Suprapubic skin (tissue), 4 donors: ENCODE measurements at regions not wholly inside any gene's neighbourhood (a gene's known extent, or its start where the extent isn't known, plus 50 kb on each side); places are given as distances from the start of the nearest gene placed in this dataset.

Experiments used
- EP300 ChIP-seq: sonication (generic); formaldehyde crosslinking; IDR thresholded peaks from one replicate; pipeline ENCODE4 v1.6.1; 2017; ENCODE audit warnings: antibody characterized with exemption
- POLR2A ChIP-seq, 2 donors: fragments of 450-650 bp; IDR thresholded peaks; one replicate each; pipeline ENCODE4 v1.6.1; 2017; ENCODE audit warnings: antibody characterized with exemption in 2 of 2, mild to moderate bottlenecking in 2 of 2, moderate library complexity in 2 of 2
- POLR2AphosphoS5 ChIP-seq, 3 donors: sonication (generic); formaldehyde crosslinking; IDR thresholded peaks; one replicate each; pipeline ENCODE4 v1.6.1; 2017; ENCODE audit warnings: antibody characterized with exemption in 3 of 3
- TF ChIP-seq, protein P1 (sequence below), 2 donors: fragments of 200-600 bp in 1 of 2; fragments of 450-650 bp in 1 of 2; sonication (generic) in 1 of 2; IDR thresholded peaks; one replicate each; pipeline ENCODE4 v1.5.1; 2016 to 2019; ENCODE audit warnings: antibody characterized with exemption in 2 of 2, mild to moderate bottlenecking in 1 of 2, moderate library complexity in 1 of 2

- TF ChIP-seq, protein P1, sequence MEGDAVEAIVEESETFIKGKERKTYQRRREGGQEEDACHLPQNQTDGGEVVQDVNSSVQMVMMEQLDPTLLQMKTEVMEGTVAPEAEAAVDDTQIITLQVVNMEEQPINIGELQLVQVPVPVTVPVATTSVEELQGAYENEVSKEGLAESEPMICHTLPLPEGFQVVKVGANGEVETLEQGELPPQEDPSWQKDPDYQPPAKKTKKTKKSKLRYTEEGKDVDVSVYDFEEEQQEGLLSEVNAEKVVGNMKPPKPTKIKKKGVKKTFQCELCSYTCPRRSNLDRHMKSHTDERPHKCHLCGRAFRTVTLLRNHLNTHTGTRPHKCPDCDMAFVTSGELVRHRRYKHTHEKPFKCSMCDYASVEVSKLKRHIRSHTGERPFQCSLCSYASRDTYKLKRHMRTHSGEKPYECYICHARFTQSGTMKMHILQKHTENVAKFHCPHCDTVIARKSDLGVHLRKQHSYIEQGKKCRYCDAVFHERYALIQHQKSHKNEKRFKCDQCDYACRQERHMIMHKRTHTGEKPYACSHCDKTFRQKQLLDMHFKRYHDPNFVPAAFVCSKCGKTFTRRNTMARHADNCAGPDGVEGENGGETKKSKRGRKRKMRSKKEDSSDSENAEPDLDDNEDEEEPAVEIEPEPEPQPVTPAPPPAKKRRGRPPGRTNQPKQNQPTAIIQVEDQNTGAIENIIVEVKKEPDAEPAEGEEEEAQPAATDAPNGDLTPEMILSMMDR (IDR thresholded peaks at IDR 0.05) = no peak
- no peak for TF ChIP-seq POLR2AphosphoS5 (IDR thresholded peaks at IDR 0.05)
- TF ChIP-seq EP300 = no peak
- TF ChIP-seq POLR2A (IDR thresholded peaks at IDR 0.05) = no peak
These were observed 949.4 kb downstream of the TLE4 start for GRCh38 chr9:80521151-80521550.
